Mesendoderm (in vitro differentiated cells): ENCODE measurements at regions not wholly inside any gene's neighbourhood (a gene's known extent, or its start where the extent isn't known, plus 50 kb on each side); places are given as distances from the start of the nearest gene placed in this dataset.

Source experiments
- DNase-seq: peaks from one replicate; pipeline ENCODE4 v3.0.0; 2013
- H2AK5ac ChIP-seq: 2 replicates; pipeline ENCODE4 v1.6.1; 2013; ENCODE audit warnings: low read length, inconsistent platforms
- H2BK120ac ChIP-seq: 2 replicates; pipeline ENCODE4 v1.6.1; 2013; ENCODE audit warnings: low read depth, mild to moderate bottlenecking, low read length, moderate library complexity, mixed read lengths
- H2BK15ac ChIP-seq: replicated peaks from 2 replicates; pipeline ENCODE4 v1.6.1; 2013; ENCODE audit warnings: low read depth, mild to moderate bottlenecking, moderate library complexity
- H2BK5ac ChIP-seq: 2 replicates; pipeline ENCODE4 v1.6.1; 2013; ENCODE audit warnings: low read length, inconsistent platforms
- H3K18ac ChIP-seq: 2 replicates; pipeline ENCODE4 v1.6.1; 2013; ENCODE audit warnings: mild to moderate bottlenecking, low read length, mixed read lengths
- H3K23ac ChIP-seq: one replicate; pipeline ENCODE4 v1.6.1; 2013; ENCODE audit warnings: low read length
- H3K27ac ChIP-seq: 2 replicates; pipeline ENCODE4 v1.5.1; 2013; ENCODE audit warnings: low read depth, mild to moderate bottlenecking, inconsistent platforms, low read length, moderate library complexity
- H3K27me3 ChIP-seq: 2 replicates; pipeline ENCODE4 v1.6.1; 2013; ENCODE audit warnings: low read length, control low read depth, mild to moderate bottlenecking, inconsistent platforms; ENCODE audit not compliant: insufficient read depth, poor library complexity
- H3K36me3 ChIP-seq: 2 replicates; pipeline ENCODE4 v1.6.1; 2013; ENCODE audit warnings: low read length, inconsistent platforms; ENCODE audit not compliant: control insufficient read depth, insufficient read depth
- H3K4ac ChIP-seq: one replicate; pipeline ENCODE4 v1.6.1; 2013; ENCODE audit warnings: low read depth, mild to moderate bottlenecking, low read length, moderate library complexity
- H3K4me1 ChIP-seq: 2 replicates; pipeline ENCODE4 v1.6.1; 2013; ENCODE audit warnings: low read depth, low read length, inconsistent platforms; ENCODE audit not compliant: control insufficient read depth
- H3K4me2 ChIP-seq: 2 replicates; pipeline ENCODE4 v1.6.1; 2013; ENCODE audit warnings: low read length
- H3K4me3 ChIP-seq: 2 replicates; pipeline ENCODE4 v1.5.1; 2013; ENCODE audit warnings: mild to moderate bottlenecking, low read length
- H3K56ac ChIP-seq: one replicate; pipeline ENCODE4 v1.6.1; 2013; ENCODE audit warnings: low read length
- H3K79me1 ChIP-seq: 2 replicates; pipeline ENCODE4 v1.6.1; 2013; ENCODE audit warnings: low read length, inconsistent platforms
- H3K79me2 ChIP-seq: 2 replicates; pipeline ENCODE4 v1.6.1; 2013; ENCODE audit warnings: mild to moderate bottlenecking, low read length; ENCODE audit not compliant: control insufficient read depth, insufficient read depth
- H3K9ac ChIP-seq: 2 replicates; pipeline ENCODE4 v1.6.1; 2013; ENCODE audit warnings: low read length, inconsistent platforms
- H4K5ac ChIP-seq: one replicate; pipeline ENCODE4 v1.6.1; 2013; ENCODE audit warnings: low read length
- H4K8ac ChIP-seq: one replicate; pipeline ENCODE4 v1.6.1; 2013; ENCODE audit warnings: low read depth, mild to moderate bottlenecking, control low read depth, low read length, moderate library complexity
- WGBS: extraction: QIAGEN DNeasy Blood & Tissue Kit; methylation state at CpG from one replicate; pipeline ENCODE4 v1.1.7; 2013; ENCODE audit warnings: low lambda C conversion rate, missing lambda C conversion rate; ENCODE audit not compliant: insufficient coverage; ENCODE audit errors: extremely low coverage; 5-methylcytosine and 5-hydroxymethylcytosine counted together

GRCh38 chr16:54389836-54390494 lies 103.4 kb upstream of the IRX3 start:
- no peak overlapping the region for H4K5ac ChIP-seq
- H3K4me1 ChIP-seq, result no peaks in the 10 kb centered on the region
- no peaks in the 10 kb centered on the region for H3K79me2 ChIP-seq
- no peak for DNase-seq
- no peaks in the 10 kb centered on the region for H3K79me1 ChIP-seq
- WGBS, result no CpG with 5 or more reads among the region's 8 CpGs
- no peak overlapping the region for H3K23ac ChIP-seq
- H3K36me3 ChIP-seq, result no peaks in the 10 kb centered on the region
- H3K27ac ChIP-seq, result no peak overlapping the region
- H3K56ac ChIP-seq, result no peak overlapping the region
- H3K27me3 ChIP-seq, result no peaks in the 10 kb centered on the region
- H4K8ac ChIP-seq, result no peak overlapping the region
- no peak overlapping the region for H3K4me2 ChIP-seq
- H2BK120ac ChIP-seq, result no peak overlapping the region
- no peak overlapping the region for H2BK5ac ChIP-seq
- H3K18ac ChIP-seq, result no peak overlapping the region
- H3K4me3 ChIP-seq, result no peak overlapping the region
- H2BK15ac ChIP-seq, result no peak overlapping the region
- H3K4ac ChIP-seq, result no peak overlapping the region
- H2AK5ac ChIP-seq, result no peak overlapping the region
- H3K9ac ChIP-seq, result no peak overlapping the region

- no peak overlapping the region for H2AK5ac ChIP-seq
- DNase-seq, result no peak
- no peaks in the 10 kb centered on the region for H3K4me1 ChIP-seq
- H3K9ac ChIP-seq, result no peak overlapping the region
- H3K56ac ChIP-seq, result no peak overlapping the region
- H3K23ac ChIP-seq, result no peak overlapping the region
- no peak overlapping the region for H4K5ac ChIP-seq
- no peak overlapping the region for H3K4me3 ChIP-seq
- H3K79me2 ChIP-seq, result no peaks in the 10 kb centered on the region
- no peak overlapping the region for H3K18ac ChIP-seq
- no peaks in the 10 kb centered on the region for H3K79me1 ChIP-seq
- no peaks in the 10 kb centered on the region for H3K27me3 ChIP-seq
- H2BK120ac ChIP-seq, result no peak overlapping the region
- H3K36me3 ChIP-seq, result no peaks in the 10 kb centered on the region
- H4K8ac ChIP-seq, result no peak overlapping the region
- no peak overlapping the region for H3K4ac ChIP-seq
- H2BK15ac ChIP-seq, result no peak overlapping the region
- H2BK5ac ChIP-seq, result no peak overlapping the region
- no CpG with 5 or more reads among the region's 2 CpGs for WGBS
- H3K4me2 ChIP-seq, result no peak overlapping the region
- H3K27ac ChIP-seq, result no peak overlapping the region
Measured at GRCh38 chr16:54385141-54385540, 98.6 kb upstream of the IRX3 start.

GRCh38 chr16:54381601-54382313 lies 95.2 kb upstream of the IRX3 start:
- DNase-seq, result no peak
- Histone ChIP-seq H3K4me1 (no peaks in the 10 kb centered on the region), H4K5ac (no peak overlapping the region), H3K4me3 (no peak overlapping the region), H3K56ac (no peak overlapping the region), H3K27me3 (no peaks in the 10 kb centered on the region), H3K79me2 (no peaks in the 10 kb centered on the region), H3K23ac (no peak overlapping the region), H2BK5ac (no peak overlapping the region), H2AK5ac (no peak overlapping the region), H3K18ac (no peak overlapping the region), H3K79me1 (no peaks in the 10 kb centered on the region), H2BK15ac (no peak overlapping the region), H3K36me3 (no peaks in the 10 kb centered on the region), H3K4me2 (no peak overlapping the region), H3K9ac (no peak overlapping the region), H3K27ac (no peak overlapping the region), H2BK120ac (no peak overlapping the region), H3K4ac (no peak overlapping the region), H4K8ac (no peak overlapping the region)
- WGBS, result no CpG with 5 or more reads among the region's 12 CpGs

- no peak overlapping the region for H4K5ac ChIP-seq
- no CpG with 5 or more reads among the region's 8 CpGs for WGBS
- no peak overlapping the region for H4K8ac ChIP-seq
- DNase-seq, result no peak
- H3K4me1 ChIP-seq, result peaks cover 3% of the 10 kb centered on the region
- no peak overlapping the region for H3K9ac ChIP-seq
- no peak overlapping the region for H3K4me3 ChIP-seq
- H2BK5ac ChIP-seq, result no peak overlapping the region
- H3K27ac ChIP-seq, result no peak overlapping the region
- H3K56ac ChIP-seq, result no peak overlapping the region
- H3K18ac ChIP-seq, result no peak overlapping the region
- H3K79me2 ChIP-seq, result no peaks in the 10 kb centered on the region
- no peak overlapping the region for H3K4me2 ChIP-seq
- no peak overlapping the region for H3K4ac ChIP-seq
- H3K36me3 ChIP-seq, result no peaks in the 10 kb centered on the region
- no peak overlapping the region for H2AK5ac ChIP-seq
- no peaks in the 10 kb centered on the region for H3K27me3 ChIP-seq
- H3K23ac ChIP-seq, result no peak overlapping the region
- H3K79me1 ChIP-seq, result no peaks in the 10 kb centered on the region
- no peak overlapping the region for H2BK15ac ChIP-seq
- no peak overlapping the region for H2BK120ac ChIP-seq
Measured at GRCh38 chr16:54375071-54375470, 88.5 kb upstream of the IRX3 start.

GRCh38 chr16:54373534-54374520 lies 87.2 kb upstream of the IRX3 start:
- H3K18ac ChIP-seq, result no peak overlapping the region
- H4K8ac ChIP-seq, result no peak overlapping the region
- no peak for DNase-seq
- no peak overlapping the region for H3K23ac ChIP-seq
- WGBS, result no CpG with 5 or more reads among the region's 27 CpGs
- no peaks in the 10 kb centered on the region for H3K79me1 ChIP-seq
- H2AK5ac ChIP-seq, result peak overlapping the region; percentile 35
- H2BK15ac ChIP-seq, result no peak overlapping the region
- no peak overlapping the region for H3K4me2 ChIP-seq
- no peak overlapping the region for H2BK120ac ChIP-seq
- H2BK5ac ChIP-seq, result peak overlapping the region; percentile 13
- no peaks in the 10 kb centered on the region for H3K27me3 ChIP-seq
- H3K27ac ChIP-seq, result no peak overlapping the region
- H3K4me3 ChIP-seq, result no peak overlapping the region
- H3K56ac ChIP-seq, result peak overlapping the region; percentile 22
- no peaks in the 10 kb centered on the region for H3K36me3 ChIP-seq
- no peaks in the 10 kb centered on the region for H3K79me2 ChIP-seq
- H4K5ac ChIP-seq, result no peak overlapping the region
- no peak overlapping the region for H3K9ac ChIP-seq
- H3K4ac ChIP-seq, result no peak overlapping the region
- peaks cover 3% of the 10 kb centered on the region for H3K4me1 ChIP-seq
